ENCODE measurements at regions not wholly inside any gene's neighbourhood (a gene's known extent, or its start where the extent isn't known, plus 50 kb on each side); places are given as distances from the start of the nearest gene placed in this dataset.
"Not testable (repeated sequence)": the region's sequence is repeated elsewhere in the genome, so short reads cannot be mapped to it uniquely, and the experiment has no call there.

- DNase-seq (ENCODE audit: low read depth): no peak
These were observed 817.7 kb upstream of the B3GALT2 start for GRCh38 chr1:194004146-194004545.

GRCh38 chr1:194001726-194002350 is 815.4 kb upstream of the B3GALT2 start:
- DNase-seq (ENCODE audit: low read depth): not testable (repeated sequence)

DNA sequence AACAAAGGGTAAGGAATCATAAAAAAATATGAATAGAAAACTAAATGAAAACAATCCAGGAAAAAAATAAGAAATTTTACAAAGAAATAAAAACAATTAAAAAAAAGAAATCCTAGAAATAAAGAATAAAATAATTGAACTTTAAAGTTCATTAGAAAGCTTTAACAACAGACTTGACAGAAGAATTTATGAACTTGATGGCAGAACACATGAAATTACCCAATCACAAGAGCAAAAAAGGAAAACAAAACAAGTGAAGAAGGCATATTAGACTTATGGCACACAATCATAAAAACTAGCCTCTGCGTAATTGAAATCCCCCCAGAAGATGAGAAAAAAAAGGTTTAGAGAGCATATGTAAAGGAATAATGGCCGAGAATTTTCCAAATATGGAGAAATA is 802.5 kb upstream of the B3GALT2 start:
- no peak for DNase-seq (ENCODE audit: low read depth)

DNA sequence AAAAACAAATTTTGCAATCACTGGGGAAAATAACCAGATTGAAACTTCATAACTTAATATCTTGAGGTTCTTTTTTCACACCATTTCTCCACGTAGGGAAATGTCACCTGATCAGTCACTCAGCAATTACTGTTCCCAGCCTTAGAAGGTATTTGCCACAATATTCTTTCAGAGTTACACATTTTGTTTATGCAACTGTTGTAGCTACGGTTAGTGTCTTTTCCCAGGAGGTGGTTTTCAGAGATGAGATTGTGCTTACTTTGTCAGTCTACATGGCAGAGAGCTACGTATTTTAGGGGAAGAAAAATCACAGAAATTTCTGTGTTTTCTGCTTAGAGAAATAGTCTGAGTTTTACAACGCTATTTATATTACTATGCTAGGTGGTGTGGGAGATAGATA is 792.8 kb upstream of the B3GALT2 start:
- DNase-seq (ENCODE audit: low read depth): no peak

DNA sequence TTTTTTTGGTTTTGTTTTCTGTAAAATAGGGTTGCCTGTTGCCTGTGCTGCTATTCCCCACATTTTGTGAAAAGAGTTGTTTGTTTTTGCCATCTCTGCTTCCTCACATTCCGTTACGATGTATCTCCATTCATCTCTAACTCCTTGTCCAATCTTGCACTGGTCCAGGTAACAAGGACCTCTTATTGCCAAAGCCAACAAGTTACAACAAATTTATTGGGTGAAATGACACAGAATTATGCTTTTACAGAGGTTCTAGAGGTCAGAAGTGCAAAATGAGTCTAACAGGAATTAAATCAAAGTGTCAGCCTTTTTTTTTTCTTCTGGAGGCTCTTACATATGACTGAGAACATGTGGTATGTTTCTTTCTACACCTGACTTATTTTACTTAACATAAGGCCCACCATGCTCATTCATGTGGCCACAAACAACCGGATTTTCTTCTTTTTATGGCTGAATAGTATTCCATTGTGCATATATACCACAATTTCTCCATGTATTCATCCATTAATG is 787.9 kb upstream of the B3GALT2 start:
- DNase-seq (ENCODE audit: low read depth): no peak

DNA sequence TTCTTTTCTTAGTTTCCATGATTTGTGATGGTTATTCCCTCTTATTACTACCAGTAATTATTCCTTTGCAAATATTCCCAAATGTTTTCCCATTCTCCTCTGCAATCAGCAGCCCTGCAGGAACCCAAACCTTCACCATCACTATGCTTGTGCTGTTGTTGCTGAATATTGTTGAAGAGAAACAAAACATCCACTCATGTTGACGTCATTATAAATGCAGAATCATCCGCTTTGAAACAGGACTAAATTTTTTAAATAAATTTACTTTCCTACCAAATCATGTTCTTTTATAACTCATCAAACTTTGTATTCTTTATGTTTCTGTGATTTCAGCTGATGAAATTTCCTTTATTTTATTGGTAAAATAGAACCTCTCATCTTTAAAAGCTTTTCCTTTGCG is 787.0 kb upstream of the B3GALT2 start:
- no peak for DNase-seq (ENCODE audit: low read depth)

GRCh38 chr1:193971595-193971994 is 785.2 kb upstream of the B3GALT2 start:
- DNase-seq (ENCODE audit: low read depth): no peak

DNA sequence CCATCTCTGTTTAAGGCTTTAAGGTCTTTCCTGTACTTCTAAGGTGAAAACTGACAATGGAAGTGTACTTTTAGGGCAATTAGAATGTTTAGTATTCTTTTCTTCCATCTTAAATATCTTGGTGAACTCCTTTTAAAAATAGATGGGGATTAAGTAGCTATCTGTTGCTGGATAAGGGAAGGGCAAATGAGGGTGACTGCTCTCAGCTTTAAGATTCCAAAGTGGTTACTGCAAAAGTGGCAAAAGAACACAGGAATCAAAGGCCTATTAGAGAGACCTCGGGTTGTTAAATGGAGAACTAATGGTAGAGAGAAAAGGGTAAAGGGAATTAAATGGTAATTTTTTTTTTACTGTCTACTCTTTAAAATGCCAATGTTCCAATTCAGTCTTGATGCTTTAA is 774.1 kb upstream of the B3GALT2 start:
- no peak for DNase-seq (ENCODE audit: low read depth)

- DNase-seq (ENCODE audit: low read depth): no peak
These were observed 773.6 kb upstream of the B3GALT2 start for GRCh38 chr1:193960040-193960439.

GRCh38 chr1:193957556-193958095 is 771.2 kb upstream of the B3GALT2 start:
- DNase-seq (ENCODE audit: low read depth): no peak

GRCh38 chr1:193952778-193953374 is 766.5 kb upstream of the B3GALT2 start:
- DNase-seq (ENCODE audit: low read depth): no peak

DNA sequence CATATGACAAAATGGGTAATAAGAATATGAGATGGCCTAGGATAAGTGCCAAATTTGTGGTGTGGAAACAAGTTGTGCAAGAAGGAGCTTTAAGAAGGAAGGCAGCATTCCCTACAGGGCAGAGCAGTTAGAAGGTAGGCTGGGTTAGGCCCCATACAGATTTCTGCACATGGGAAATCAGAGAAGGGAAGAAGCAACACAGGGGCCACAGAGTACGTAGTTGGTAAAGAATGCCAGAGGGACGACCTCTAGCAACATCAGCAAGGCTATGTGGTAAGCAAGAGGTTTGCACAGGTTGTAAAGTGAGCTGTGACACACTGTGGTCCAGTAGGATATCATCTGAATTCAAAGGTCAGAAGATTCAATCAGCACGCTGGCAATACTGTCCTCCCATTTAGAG is 765.6 kb upstream of the B3GALT2 start:
- DNase-seq (ENCODE audit: low read depth): no peak

DNA sequence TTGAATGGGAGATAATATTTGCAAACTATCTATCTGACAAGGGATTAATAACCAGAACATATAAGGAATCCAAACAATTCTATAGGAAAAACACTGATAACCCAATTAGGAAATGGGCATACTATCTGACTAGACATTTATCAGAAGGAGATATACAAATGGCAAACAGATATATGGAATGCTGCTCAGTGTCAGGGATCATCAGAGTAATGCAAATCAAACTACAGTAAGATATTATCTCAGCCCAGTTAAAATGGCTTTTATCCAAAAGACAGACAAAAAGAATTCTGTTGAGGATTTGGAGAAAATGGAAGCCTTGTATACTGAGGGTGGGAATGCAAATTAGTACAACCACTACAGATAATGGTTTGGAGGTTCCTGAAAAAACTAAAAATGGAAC is 758.0 kb upstream of the B3GALT2 start:
- DNase-seq (ENCODE audit: low read depth): no peak

- no peak for DNase-seq (ENCODE audit: low read depth)
These were observed 753.8 kb upstream of the B3GALT2 start for GRCh38 chr1:193940176-193940575.

GRCh38 chr1:193939585-193939984 is 753.2 kb upstream of the B3GALT2 start:
- no peak for DNase-seq (ENCODE audit: low read depth)

DNA sequence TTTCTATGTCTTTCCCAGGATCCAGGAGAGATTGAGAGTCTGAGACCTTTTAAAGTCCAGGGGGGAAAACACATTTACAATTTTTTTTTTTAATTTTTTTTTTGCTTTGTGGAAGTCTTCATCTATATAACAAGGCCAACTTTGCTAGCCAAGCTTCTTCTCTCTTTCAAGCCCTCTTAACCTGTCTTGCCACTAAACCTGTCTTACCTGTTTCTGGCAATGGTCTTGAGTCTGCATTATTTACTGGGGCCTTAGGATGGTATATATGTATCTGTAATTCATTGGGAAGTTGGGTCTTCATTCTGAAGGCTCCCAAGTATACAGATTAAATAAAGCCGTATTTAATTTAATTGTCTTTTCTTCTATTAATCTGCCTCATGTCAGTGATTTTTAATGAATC is 750.9 kb upstream of the B3GALT2 start:
- DNase-seq (ENCODE audit: low read depth): no peak

DNA sequence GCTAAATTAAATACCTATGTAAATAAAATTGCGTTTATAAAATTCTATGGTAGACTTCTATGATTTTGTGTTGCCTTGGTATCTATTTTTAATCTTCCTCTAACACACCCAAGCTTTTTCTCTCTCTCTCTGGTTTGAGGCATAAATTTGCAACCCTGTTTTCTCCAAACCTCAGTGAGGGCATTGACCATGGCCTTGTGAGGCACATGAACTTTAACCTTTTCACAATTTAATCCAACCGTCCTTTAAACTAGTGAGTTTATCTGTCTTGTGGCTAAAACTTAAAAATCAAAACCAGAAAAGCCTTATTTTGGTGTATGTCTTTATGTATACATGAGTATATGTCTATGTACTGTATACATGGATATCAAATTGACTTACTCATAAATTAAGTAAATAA is 746.6 kb upstream of the B3GALT2 start:
- no peak for DNase-seq (ENCODE audit: low read depth)

- DNase-seq (ENCODE audit: low read depth): no peak
These were observed 744.9 kb upstream of the B3GALT2 start for GRCh38 chr1:193931356-193931755.

DNA sequence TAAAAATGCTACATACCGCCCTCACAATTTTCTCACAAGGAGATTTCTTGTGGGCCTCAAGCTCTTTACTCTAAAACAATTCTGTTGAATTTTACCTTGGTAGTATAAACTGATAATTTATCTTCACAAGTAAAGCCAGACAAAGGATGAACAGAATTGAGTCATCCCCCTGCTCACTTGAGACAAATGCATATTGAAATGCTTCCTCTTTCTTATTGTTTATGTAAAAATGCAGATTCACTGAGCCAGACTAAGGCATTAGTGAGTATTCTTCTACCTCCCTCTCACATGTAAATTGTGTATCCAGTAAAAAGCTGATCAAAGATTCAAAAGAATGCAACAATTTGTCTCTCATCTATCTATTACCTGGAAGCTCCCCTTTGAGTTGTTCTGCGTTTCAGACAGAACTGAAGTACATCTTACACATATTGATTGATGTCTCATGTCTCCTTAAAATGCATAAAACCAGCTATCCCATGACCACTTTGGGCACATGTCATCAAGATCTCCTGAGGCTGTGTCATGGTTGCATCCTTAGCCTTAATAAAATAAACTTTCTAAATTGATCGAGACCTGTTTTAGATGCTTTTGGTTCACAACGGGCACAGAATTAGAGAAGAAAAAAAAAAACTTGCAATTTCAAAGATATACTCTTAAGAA is 743.1 kb upstream of the B3GALT2 start:
- no peak for DNase-seq (ENCODE audit: low read depth)

- no peak for DNase-seq (ENCODE audit: low read depth)
These were observed 741.1 kb upstream of the B3GALT2 start for GRCh38 chr1:193927550-193927949.

DNA sequence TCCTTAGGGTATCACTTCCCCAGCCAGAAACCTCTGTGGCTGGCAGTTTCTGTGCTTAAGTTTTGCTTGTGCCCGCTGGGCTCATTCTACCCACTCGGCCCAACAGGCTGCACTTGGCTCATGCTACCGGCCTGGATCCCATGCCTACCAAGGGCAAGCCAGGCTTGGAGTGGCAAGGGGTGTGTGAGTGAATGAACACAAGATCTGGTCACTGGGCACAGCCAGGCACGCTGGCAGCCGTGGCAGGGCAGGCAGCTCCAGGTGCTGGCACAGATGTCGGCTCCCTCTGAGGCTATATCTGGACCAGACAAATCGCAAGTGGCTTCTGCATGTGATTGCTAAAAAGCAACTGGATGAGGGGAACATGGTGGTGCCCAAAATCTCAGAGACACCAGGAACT is 740.5 kb upstream of the B3GALT2 start:
- no peak for DNase-seq (ENCODE audit: low read depth)

- no peak for DNase-seq (ENCODE audit: low read depth)
These were observed 733.4 kb upstream of the B3GALT2 start for GRCh38 chr1:193919827-193920226.

DNA sequence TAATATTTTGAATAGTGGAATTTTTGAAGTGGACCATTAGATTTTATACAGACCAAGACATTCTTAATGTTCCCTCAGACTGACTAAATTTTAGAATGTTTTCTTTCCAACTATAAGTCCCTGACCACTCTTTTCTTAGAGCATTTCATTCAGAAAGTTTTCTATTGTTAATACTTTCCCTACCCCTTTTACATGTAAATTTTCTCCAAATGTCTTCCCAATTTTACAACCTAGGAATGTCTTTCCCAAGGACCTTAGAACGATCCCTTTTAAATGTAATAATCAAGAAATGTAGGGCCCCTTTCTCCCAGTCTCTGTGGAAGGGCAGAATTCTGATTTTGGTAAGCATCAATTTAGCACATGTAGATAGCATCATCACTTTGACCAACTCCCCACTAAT is 730.0 kb upstream of the B3GALT2 start:
- DNase-seq (ENCODE audit: low read depth): no peak

Measured in stimulated activated CD8-positive, alpha-beta memory T cell treated with anti-CD3 and anti-CD28 coated beads, Interleukin-15, amount 100 ng/mL, for 1 hour (primary cell).